SU-DHL-6 (cell line): ENCODE measurements at regions not wholly inside any gene's neighbourhood (a gene's known extent, or its start where the extent isn't known, plus 50 kb on each side); places are given as distances from the start of the nearest gene placed in this dataset.

Source experiments
- H2AFZ ChIP-seq: fragments of 200-600 bp; sonication (generic); 2 replicates; pipeline ENCODE4 v1.6.1; 2014; ENCODE audit warnings: low read depth, mild to moderate bottlenecking, moderate library complexity, mixed read lengths, antibody characterized with exemption, low read length; ENCODE audit not compliant: severe bottlenecking
- H3F3A ChIP-seq: fragments of 200-600 bp; shearing (Covaris generic); 2 replicates; pipeline ENCODE4 v1.6.0; 2016; ENCODE audit warnings: antibody characterized with exemption, mild to moderate bottlenecking; ENCODE audit not compliant: insufficient read depth
- H3K27ac ChIP-seq: fragments of 200-600 bp; sonication (generic); 2 replicates; pipeline ENCODE4 v1.5.1; 2016; ENCODE audit warnings: low read depth, mild to moderate bottlenecking, low read length, moderate library complexity, mixed read lengths
- H3K27me3 ChIP-seq: fragments of 200-600 bp; sonication (generic), shearing (Covaris generic); 2 replicates; pipeline ENCODE4 v1.6.0; 2014; ENCODE audit warnings: mild to moderate bottlenecking, low read length
- H3K36me3 ChIP-seq: fragments of 200-600 bp; sonication (generic); 2 replicates; pipeline ENCODE4 v1.6.1; 2014; ENCODE audit warnings: mild to moderate bottlenecking, low read length, mixed read lengths
- H3K4me2 ChIP-seq: fragments of 300-600, 200-600 bp; shearing (Covaris generic), sonication (generic); 2 replicates; pipeline ENCODE4 v1.6.0; 2014; ENCODE audit warnings: low read length, low read depth, mild to moderate bottlenecking; ENCODE audit not compliant: poor library complexity, severe bottlenecking
- H3K4me3 ChIP-seq: fragments of 200-600 bp; sonication (generic); 2 replicates; pipeline ENCODE4 v1.5.1; 2014; ENCODE audit warnings: antibody characterized with exemption, low read length, mild to moderate bottlenecking, mixed read lengths; ENCODE audit not compliant: insufficient read depth, poor library complexity, severe bottlenecking
- H3K79me2 ChIP-seq: fragments of 200-600 bp; sonication (generic); 2 replicates; pipeline ENCODE4 v1.6.1; 2014; ENCODE audit warnings: mild to moderate bottlenecking, low read length, moderate library complexity; ENCODE audit not compliant: insufficient read depth
- H3K9ac ChIP-seq: fragments of 200-600 bp; sonication (generic); 2 replicates; pipeline ENCODE4 v1.7.0; 2014; ENCODE audit warnings: mild to moderate bottlenecking, low read length
- H3K9me2 ChIP-seq: fragments of 200-600 bp; sonication (generic); replicated peaks from 2 replicates; pipeline ENCODE4 v1.6.1; 2014; ENCODE audit warnings: low read length; ENCODE audit not compliant: insufficient read depth
- H3K9me3 ChIP-seq: fragments of 200-600 bp; sonication (generic); 2 replicates; pipeline ENCODE4 v1.6.1; 2014; ENCODE audit warnings: low read length, mixed read lengths; ENCODE audit not compliant: insufficient read depth
- H4K20me1 ChIP-seq: fragments of 200-600 bp; sonication (generic); 2 replicates; pipeline ENCODE4 v1.6.1; 2014; ENCODE audit warnings: low read depth, mild to moderate bottlenecking, antibody characterized with exemption, low read length, moderate library complexity, mixed read lengths
- EZH2phosphoT487 ChIP-seq: fragments of 200-600 bp; sonication (generic), shearing (Covaris generic); conservative IDR thresholded peaks from 2 replicates; pipeline ENCODE4 v1.6.1; 2018; ENCODE audit warnings: mild to moderate bottlenecking, antibody characterized with exemption, low read length, moderate library complexity, mixed read lengths
- TF ChIP-seq, protein P1 (sequence below): fragments of 200-600 bp; sonication (generic); IDR thresholded peaks from one replicate; pipeline ENCODE4 v1.5.1; 2017; ENCODE audit warnings: antibody characterized with exemption, mild to moderate bottlenecking, low read length, moderate library complexity; ENCODE audit not compliant: insufficient read depth, poor library complexity, severe bottlenecking

DNA sequence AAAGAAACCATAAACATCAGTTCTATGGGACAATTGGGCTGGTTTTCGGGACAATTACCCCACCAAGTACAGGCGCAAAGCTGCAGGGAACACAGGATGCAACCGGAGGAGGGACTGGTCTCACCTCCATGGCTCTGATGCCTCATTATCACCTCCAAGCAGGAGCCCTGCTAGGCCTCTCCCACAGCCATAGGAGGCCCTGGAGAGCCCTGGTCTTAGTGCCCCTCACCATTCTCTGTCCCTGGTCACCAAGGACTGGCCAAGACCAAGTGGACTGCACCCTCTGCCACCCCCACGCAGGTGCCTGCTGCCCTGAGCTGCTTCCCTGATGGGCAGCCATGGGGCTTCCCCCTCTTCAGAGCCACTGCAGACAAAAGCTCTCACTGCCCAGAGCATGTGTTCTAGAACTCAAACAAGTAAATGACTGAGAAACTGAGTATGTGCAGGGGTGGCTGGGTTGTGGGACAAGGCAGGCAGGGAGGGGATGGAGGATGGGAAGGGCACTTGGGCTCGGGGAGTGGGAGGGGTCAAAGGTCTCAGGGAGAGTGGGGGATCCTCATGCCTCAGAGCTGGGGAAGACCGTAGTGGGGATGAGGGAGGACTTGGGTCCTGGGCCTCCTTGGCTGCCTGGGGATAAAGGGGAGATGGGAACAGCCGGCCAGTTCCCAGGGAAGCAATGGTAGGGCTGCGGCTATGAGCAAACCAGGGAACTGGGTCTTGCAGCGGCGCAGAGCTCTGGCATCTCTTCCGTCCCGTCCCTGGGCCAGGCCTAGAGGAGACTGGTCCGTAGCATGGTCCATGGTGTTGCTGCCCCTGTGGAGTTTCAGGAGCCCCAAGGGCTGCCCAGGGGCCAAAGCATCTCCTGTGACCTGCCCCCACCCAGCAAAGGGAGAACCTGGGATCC lies 435.1 kb downstream of the PREX1 start:
- Histone ChIP-seq H3K4me3 (no peak overlapping the region), H2AFZ (no peak overlapping the region)

GRCh38 chr20:48390981-48391380 lies 436.8 kb downstream of the PREX1 start:
- Histone ChIP-seq H3K27me3 (no peaks in the 10 kb centered on the region), H3K27ac (no peak overlapping the region), H2AFZ (no peak overlapping the region), H3K36me3 (no peaks in the 10 kb centered on the region), H3K79me2 (no peaks in the 10 kb centered on the region), H3K9me3 (peaks cover 8% of the 10 kb centered on the region; the same call in 1 of the 2 replicates), H3K9ac (no peak overlapping the region), H3F3A (no peaks in the 10 kb centered on the region), H3K9me2 (no peaks in the 10 kb centered on the region), H4K20me1 (no peaks in the 10 kb centered on the region), H3K4me2 (no peak overlapping the region), H3K4me3 (no peak overlapping the region)
- TF ChIP-seq EZH2phosphoT487, result no peak
- TF ChIP-seq, protein P1, sequence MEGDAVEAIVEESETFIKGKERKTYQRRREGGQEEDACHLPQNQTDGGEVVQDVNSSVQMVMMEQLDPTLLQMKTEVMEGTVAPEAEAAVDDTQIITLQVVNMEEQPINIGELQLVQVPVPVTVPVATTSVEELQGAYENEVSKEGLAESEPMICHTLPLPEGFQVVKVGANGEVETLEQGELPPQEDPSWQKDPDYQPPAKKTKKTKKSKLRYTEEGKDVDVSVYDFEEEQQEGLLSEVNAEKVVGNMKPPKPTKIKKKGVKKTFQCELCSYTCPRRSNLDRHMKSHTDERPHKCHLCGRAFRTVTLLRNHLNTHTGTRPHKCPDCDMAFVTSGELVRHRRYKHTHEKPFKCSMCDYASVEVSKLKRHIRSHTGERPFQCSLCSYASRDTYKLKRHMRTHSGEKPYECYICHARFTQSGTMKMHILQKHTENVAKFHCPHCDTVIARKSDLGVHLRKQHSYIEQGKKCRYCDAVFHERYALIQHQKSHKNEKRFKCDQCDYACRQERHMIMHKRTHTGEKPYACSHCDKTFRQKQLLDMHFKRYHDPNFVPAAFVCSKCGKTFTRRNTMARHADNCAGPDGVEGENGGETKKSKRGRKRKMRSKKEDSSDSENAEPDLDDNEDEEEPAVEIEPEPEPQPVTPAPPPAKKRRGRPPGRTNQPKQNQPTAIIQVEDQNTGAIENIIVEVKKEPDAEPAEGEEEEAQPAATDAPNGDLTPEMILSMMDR, result no peak

More for the DNA sequence above, 435.1 kb downstream of the PREX1 start:
- Histone ChIP-seq H3K36me3 (no peaks in the 10 kb centered on the region), H3K9me2 (no peaks in the 10 kb centered on the region), H4K20me1 (no peaks in the 10 kb centered on the region), H3K9me3 (peaks cover 8% of the 10 kb centered on the region; the same call in 1 of the 2 replicates), H3K79me2 (no peaks in the 10 kb centered on the region), H3K4me2 (no peak overlapping the region), H3K27ac (no peak overlapping the region), H3F3A (no peaks in the 10 kb centered on the region), H3K27me3 (no peaks in the 10 kb centered on the region), H3K9ac (no peak overlapping the region)
- TF ChIP-seq EZH2phosphoT487, result no peak
- TF ChIP-seq, protein P1, result no peak

DNA sequence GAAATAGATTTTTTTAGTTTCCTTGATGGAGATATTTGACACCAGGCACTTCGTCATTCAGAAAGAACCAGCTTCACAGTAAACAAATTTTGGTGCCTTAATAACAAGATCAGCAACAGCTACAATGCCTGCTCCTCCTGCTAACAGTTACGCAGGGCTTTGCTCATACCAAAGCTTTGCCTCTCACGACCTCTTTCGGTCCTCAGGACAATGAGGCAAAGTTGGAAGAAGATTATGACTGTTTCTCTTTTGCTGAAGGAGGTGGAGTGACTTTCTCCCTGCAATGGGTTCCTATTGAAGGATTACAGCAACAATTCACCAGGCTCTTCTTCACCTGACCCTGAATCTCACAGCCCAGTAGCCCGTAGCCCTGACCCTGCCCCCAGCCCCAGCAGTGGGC lies 440.1 kb downstream of the PREX1 start:
- Histone ChIP-seq H3K36me3 (no peaks in the 10 kb centered on the region), H4K20me1 (no peaks in the 10 kb centered on the region), H3K79me2 (no peaks in the 10 kb centered on the region), H3K9ac (no peak overlapping the region), H3K27ac (no peak overlapping the region), H2AFZ (no peak overlapping the region), H3K9me3 (peaks cover 8% of the 10 kb centered on the region; the same call in 1 of the 2 replicates), H3K4me3 (no peak overlapping the region), H3K27me3 (no peaks in the 10 kb centered on the region), H3F3A (no peaks in the 10 kb centered on the region), H3K9me2 (no peaks in the 10 kb centered on the region), H3K4me2 (no peak overlapping the region)
- TF ChIP-seq EZH2phosphoT487, result no peak
- TF ChIP-seq, protein P1, result no peak
